ENCODE measurements at regions not wholly inside any gene's neighbourhood (a gene's known extent, or its start where the extent isn't known, plus 50 kb on each side); places are given as distances from the start of the nearest gene placed in this dataset.

DNA sequence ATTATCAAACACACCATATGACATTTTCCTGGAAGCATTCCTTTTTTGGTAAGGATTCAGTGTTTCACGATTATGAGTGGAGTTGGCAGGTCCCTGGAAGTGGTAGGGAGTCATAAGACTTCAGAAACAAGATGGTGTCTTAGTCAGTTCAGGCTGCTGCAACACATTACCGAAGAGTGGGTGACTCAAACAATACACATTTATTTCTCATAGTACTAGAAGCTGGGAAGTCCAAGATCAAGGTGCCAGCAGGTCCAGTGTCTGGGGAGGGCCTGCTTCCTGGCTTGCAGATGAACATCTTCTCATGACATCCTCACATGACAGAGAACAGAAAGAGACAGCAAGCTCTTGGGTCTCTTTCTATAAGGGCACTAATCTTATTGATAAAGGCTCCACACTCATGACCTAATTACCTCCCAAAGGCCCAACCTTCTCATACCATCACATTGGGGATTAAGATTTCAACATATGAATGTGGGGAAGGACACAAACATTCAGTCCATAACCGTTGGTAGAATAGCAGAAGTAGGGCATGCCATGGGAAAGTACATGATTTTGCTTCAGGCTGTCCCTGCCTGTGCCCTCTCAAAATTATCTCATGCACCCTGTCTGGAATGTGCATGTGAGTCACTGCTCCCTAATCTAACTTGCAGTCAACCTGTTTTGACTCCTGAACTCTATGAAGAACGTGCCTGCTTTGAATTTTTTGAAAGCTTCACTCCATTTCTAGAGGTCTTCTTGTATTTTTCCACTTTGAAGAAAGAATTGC is 72.5 kb downstream of the GTPBP8 start:
- TF ChIP-seq TAF1 (IDR thresholded peaks at IDR 0.05; ENCODE audit: low read depth, low read length) (no peak), EZH2 (IDR thresholded peaks at IDR 0.05; ENCODE audit: low read depth, low read length, severe bottlenecking) (no peak), YY1 (IDR thresholded peaks at IDR 0.05; ENCODE audit: low read depth, low read length) (no peak), POLR2A (IDR thresholded peaks at IDR 0.05; ENCODE audit: control extremely low read depth in 1 of 2, low read depth in 2 of 2, low read length in 2 of 2) (no peak), EP300 (IDR thresholded peaks at IDR 0.05; ENCODE audit: borderline replicate concordance in 1 of 2, low read depth in 2 of 2, low read length in 2 of 2) (no peak), CREB1 (IDR thresholded peaks at IDR 0.05) (no peak), SP2 (IDR thresholded peaks at IDR 0.05; ENCODE audit: low read length) (no peak), JUND (IDR thresholded peaks at IDR 0.05; ENCODE audit: low read length) (no peak)
- TF ChIP-seq, protein P1, sequence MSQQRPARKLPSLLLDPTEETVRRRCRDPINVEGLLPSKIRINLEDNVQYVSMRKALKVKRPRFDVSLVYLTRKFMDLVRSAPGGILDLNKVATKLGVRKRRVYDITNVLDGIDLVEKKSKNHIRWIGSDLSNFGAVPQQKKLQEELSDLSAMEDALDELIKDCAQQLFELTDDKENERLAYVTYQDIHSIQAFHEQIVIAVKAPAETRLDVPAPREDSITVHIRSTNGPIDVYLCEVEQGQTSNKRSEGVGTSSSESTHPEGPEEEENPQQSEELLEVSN (IDR thresholded peaks at IDR 0.05), result no peak
- TF ChIP-seq, protein P2, sequence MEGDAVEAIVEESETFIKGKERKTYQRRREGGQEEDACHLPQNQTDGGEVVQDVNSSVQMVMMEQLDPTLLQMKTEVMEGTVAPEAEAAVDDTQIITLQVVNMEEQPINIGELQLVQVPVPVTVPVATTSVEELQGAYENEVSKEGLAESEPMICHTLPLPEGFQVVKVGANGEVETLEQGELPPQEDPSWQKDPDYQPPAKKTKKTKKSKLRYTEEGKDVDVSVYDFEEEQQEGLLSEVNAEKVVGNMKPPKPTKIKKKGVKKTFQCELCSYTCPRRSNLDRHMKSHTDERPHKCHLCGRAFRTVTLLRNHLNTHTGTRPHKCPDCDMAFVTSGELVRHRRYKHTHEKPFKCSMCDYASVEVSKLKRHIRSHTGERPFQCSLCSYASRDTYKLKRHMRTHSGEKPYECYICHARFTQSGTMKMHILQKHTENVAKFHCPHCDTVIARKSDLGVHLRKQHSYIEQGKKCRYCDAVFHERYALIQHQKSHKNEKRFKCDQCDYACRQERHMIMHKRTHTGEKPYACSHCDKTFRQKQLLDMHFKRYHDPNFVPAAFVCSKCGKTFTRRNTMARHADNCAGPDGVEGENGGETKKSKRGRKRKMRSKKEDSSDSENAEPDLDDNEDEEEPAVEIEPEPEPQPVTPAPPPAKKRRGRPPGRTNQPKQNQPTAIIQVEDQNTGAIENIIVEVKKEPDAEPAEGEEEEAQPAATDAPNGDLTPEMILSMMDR (IDR thresholded peaks at IDR 0.05; ENCODE audit: control extremely low read depth in 1 of 3, insufficient read depth in 1 of 3, low read depth in 1 of 3, low read length in 3 of 3), result no peak
- TF ChIP-seq, protein P3, sequence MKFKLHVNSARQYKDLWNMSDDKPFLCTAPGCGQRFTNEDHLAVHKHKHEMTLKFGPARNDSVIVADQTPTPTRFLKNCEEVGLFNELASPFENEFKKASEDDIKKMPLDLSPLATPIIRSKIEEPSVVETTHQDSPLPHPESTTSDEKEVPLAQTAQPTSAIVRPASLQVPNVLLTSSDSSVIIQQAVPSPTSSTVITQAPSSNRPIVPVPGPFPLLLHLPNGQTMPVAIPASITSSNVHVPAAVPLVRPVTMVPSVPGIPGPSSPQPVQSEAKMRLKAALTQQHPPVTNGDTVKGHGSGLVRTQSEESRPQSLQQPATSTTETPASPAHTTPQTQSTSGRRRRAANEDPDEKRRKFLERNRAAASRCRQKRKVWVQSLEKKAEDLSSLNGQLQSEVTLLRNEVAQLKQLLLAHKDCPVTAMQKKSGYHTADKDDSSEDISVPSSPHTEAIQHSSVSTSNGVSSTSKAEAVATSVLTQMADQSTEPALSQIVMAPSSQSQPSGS (IDR thresholded peaks at IDR 0.05; ENCODE audit: low read length), result no peak
